ENCODE measurements at regions not wholly inside any gene's neighbourhood (a gene's known extent, or its start where the extent isn't known, plus 50 kb on each side); places are given as distances from the start of the nearest gene placed in this dataset.

- no peak for DNase-seq
These were observed 153.0 kb downstream of the KIF26A start for GRCh38 chr14:104291123-104292000.

- no peak for DNase-seq
These were observed 153.9 kb downstream of the KIF26A start for GRCh38 chr14:104292084-104292970.

GRCh38 chr14:104293231-104293841 is 154.9 kb downstream of the KIF26A start:
- DNase-seq: no peak

GRCh38 chr14:104293851-104294627 is 155.7 kb downstream of the KIF26A start:
- no peak for DNase-seq

- DNase-seq: no peak
These were observed 156.2 kb downstream of the KIF26A start for GRCh38 chr14:104294628-104294982.

GRCh38 chr14:104294983-104295680 is 156.7 kb downstream of the KIF26A start:
- no peak for DNase-seq

GRCh38 chr14:104295681-104296387 is 157.4 kb downstream of the KIF26A start:
- DNase-seq: no peak

GRCh38 chr14:104296388-104297312 is 158.3 kb downstream of the KIF26A start:
- DNase-seq: no peak

GRCh38 chr14:104297313-104297704 is 158.9 kb downstream of the KIF26A start:
- no peak for DNase-seq

- DNase-seq: no peak
These were observed 159.5 kb downstream of the KIF26A start for GRCh38 chr14:104297721-104298401.

- no peak for DNase-seq
These were observed 160.1 kb downstream of the KIF26A start for GRCh38 chr14:104298458-104298857.

GRCh38 chr14:104299993-104300761 is 161.8 kb downstream of the KIF26A start:
- no peak for DNase-seq

GRCh38 chr14:104301731-104302460 is 163.5 kb downstream of the KIF26A start:
- DNase-seq: no peak

- DNase-seq: no peak
These were observed 164.5 kb downstream of the KIF26A start for GRCh38 chr14:104302794-104303405.

- DNase-seq: no peak
These were observed 165.5 kb downstream of the KIF26A start for GRCh38 chr14:104303705-104304425.

Measured in muscle of arm (tissue), 1 donor.